ENCODE measurements at regions not wholly inside any gene's neighbourhood (a gene's known extent, or its start where the extent isn't known, plus 50 kb on each side); places are given as distances from the start of the nearest gene placed in this dataset.

DNA sequence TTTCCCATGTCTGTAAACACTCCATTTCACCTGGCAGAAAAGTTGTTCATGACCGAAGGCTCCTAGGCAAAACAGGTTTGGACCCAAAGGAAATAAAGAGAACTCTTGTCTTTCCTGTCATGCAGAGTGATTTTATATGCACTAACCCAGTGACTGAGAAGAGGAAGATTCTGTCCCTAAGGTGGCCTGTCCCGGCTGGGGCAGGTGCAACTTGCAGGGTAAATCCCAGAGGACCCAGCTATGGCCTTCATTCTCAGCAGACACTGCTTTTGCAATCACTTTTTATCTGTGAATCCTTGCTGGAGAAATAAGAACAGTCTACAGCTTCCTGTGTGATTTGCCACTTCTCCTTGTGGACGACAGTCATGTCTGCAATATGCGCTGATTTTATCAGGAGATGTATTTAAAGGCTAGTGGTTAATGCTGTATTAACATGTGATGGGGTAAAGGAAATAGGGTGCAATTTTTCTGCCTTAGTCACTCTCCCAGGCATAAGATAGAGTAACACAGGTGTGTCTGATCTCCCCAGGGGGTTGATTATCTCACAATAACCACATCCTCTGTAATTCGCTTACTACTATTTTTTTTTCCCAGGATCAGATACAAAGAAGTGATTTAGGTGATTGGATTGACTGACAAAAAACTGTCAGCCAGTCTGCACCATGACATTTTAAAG lies 696.8 kb upstream of the SOX9 start:
- TF ChIP-seq POLR2A (IDR thresholded peaks at IDR 0.05; ENCODE audit: low read depth, low read length) (no peak), POLR2AphosphoS5 (IDR thresholded peaks at IDR 0.05; ENCODE audit: low read depth, low read length) (no peak)
